Neural progenitor cell (in vitro differentiated cells): ENCODE measurements at regions not wholly inside any gene's neighbourhood (a gene's known extent, or its start where the extent isn't known, plus 50 kb on each side); places are given as distances from the start of the nearest gene placed in this dataset.

Experiments used
- DNase-seq: peaks from one replicate; pipeline ENCODE4 v3.0.0-alpha.2; 2016; ENCODE audit warnings: low spot score
- H2AFZ ChIP-seq: fragments of 200-600 bp; sonication (generic); replicated peaks from 2 replicates; pipeline ENCODE4 v1.6.1; 2016; ENCODE audit warnings: antibody characterized with exemption
- H3F3A ChIP-seq: fragments of 200-600 bp; sonication (generic); 2 replicates; pipeline ENCODE4 v1.6.1; 2016; ENCODE audit warnings: antibody characterized with exemption, low read depth
- H3K27ac ChIP-seq: fragments of 200-600 bp; sonication (generic); 2 replicates; pipeline ENCODE4 v1.5.1; 2016; ENCODE audit warnings: mild to moderate bottlenecking
- H3K27me3 ChIP-seq: fragments of 200-600 bp; sonication (generic); 2 replicates; pipeline ENCODE4 v1.6.1; 2016; ENCODE audit warnings: mild to moderate bottlenecking, moderate library complexity
- H3K36me3 ChIP-seq: fragments of 200-600 bp; sonication (generic); 2 replicates; pipeline ENCODE4 v1.5.1; 2016
- H3K4me1 ChIP-seq: fragments of 200-600 bp; sonication (generic); 2 replicates; pipeline ENCODE4 v1.6.1; 2016; ENCODE audit warnings: mixed run types
- H3K4me2 ChIP-seq: fragments of 200-600 bp; sonication (generic); 2 replicates; pipeline ENCODE4 v1.6.1; 2016
- H3K4me3 ChIP-seq: fragments of 200-600 bp; sonication (generic); 2 replicates; pipeline ENCODE4 v1.5.1; 2016
- H3K79me2 ChIP-seq: fragments of 200-600 bp; sonication (generic); 2 replicates; pipeline ENCODE4 v1.6.1; 2016; ENCODE audit warnings: low read depth
- H3K9ac ChIP-seq: fragments of 200-600 bp; sonication (generic); 2 replicates; pipeline ENCODE4 v1.6.1; 2016
- H3K9me3 ChIP-seq: fragments of 200-600 bp; sonication (generic); 2 replicates; pipeline ENCODE4 v1.5.1; 2016; ENCODE audit warnings: low read depth
- H4K20me1 ChIP-seq: fragments of 200-600 bp; sonication (generic); 2 replicates; pipeline ENCODE4 v1.6.1; 2016; ENCODE audit warnings: low read depth
- H3K27ac Mint-ChIP-seq: 3 replicates; pipeline ENCODE4 v1.8.0; 2021; ENCODE audit warnings: mixed read lengths
- H3K27me3 Mint-ChIP-seq: 2 replicates; pipeline ENCODE4 v1.8.0; 2022; ENCODE audit warnings: low read depth, mild to moderate bottlenecking, inconsistent platforms, moderate library complexity, mixed read lengths; ENCODE audit not compliant: insufficient read depth
- H3K36me3 Mint-ChIP-seq: 3 replicates; pipeline ENCODE4 v1.8.0; 2021; ENCODE audit warnings: mixed read lengths
- H3K4me1 Mint-ChIP-seq: 3 replicates; pipeline ENCODE4 v1.8.0; 2021; ENCODE audit warnings: mixed read lengths
- H3K4me3 Mint-ChIP-seq: 3 replicates; pipeline ENCODE4 v1.8.0; 2021; ENCODE audit warnings: mild to moderate bottlenecking, moderate library complexity, mixed read lengths
- H3K9me3 Mint-ChIP-seq: 3 replicates; pipeline ENCODE4 v1.8.0; 2020; ENCODE audit warnings: mixed read lengths
- EZH2 ChIP-seq: fragments of 200-600 bp; sonication (generic); IDR thresholded peaks from 2 replicates; pipeline ENCODE4 v1.6.1; 2017; ENCODE audit warnings: antibody characterized with exemption, mild to moderate bottlenecking, moderate library complexity
- EZH2phosphoT487 ChIP-seq: fragments of 200-600 bp; sonication (generic); IDR thresholded peaks from 2 replicates; pipeline ENCODE4 v1.6.1; 2017; ENCODE audit warnings: antibody characterized with exemption
- TF ChIP-seq, protein P1 (sequence below): fragments of 200-600 bp; sonication (generic); IDR thresholded peaks from 2 replicates; pipeline ENCODE4 v1.5.1; 2017; ENCODE audit warnings: antibody characterized with exemption, mild to moderate bottlenecking

DNA sequence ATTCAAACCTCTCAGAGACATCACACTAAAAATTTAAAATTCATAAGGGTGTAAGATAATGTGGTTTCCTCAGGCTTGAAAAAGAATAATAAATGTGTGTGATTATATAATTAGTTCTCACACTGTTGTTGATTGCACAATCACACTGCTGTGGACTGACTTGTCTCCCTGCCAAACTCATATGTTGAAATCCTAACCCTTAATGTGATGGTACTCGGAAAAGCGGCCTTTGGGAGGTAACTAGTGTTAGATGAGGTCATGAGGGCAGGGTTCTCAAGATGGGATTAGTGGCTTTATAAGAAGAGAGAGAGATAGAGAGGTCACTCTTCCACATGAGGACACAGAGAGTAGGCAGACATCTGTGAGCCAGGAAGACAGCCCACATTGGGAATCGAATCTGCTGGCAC, 128.5 kb upstream of the COL1A2 start:
- Histone ChIP-seq H3K9ac (no peak overlapping the region), H3K9me3 (no peaks in the 10 kb centered on the region), H4K20me1 (no peaks in the 10 kb centered on the region), H3K27ac (no peak overlapping the region), H3K4me3 (no peak overlapping the region), H3K79me2 (no peaks in the 10 kb centered on the region), H2AFZ (no peak overlapping the region), H3F3A (no peaks in the 10 kb centered on the region), H3K27me3 (no peaks in the 10 kb centered on the region), H3K36me3 (no peaks in the 10 kb centered on the region), H3K4me1 (no peaks in the 10 kb centered on the region), H3K4me2 (no peak overlapping the region)
- peaks cover 11% of the 10 kb centered on the region for H3K4me1 Mint-ChIP-seq
- H3K4me3 Mint-ChIP-seq = no peak overlapping the region
- H3K27ac Mint-ChIP-seq = peak overlapping the region; percentile 59
- no peak for DNase-seq
- H3K9me3 Mint-ChIP-seq = no peaks in the 10 kb centered on the region
- H3K27me3 Mint-ChIP-seq = no peaks in the 10 kb centered on the region
- no peak for TF ChIP-seq EZH2phosphoT487
- TF ChIP-seq, protein P1, sequence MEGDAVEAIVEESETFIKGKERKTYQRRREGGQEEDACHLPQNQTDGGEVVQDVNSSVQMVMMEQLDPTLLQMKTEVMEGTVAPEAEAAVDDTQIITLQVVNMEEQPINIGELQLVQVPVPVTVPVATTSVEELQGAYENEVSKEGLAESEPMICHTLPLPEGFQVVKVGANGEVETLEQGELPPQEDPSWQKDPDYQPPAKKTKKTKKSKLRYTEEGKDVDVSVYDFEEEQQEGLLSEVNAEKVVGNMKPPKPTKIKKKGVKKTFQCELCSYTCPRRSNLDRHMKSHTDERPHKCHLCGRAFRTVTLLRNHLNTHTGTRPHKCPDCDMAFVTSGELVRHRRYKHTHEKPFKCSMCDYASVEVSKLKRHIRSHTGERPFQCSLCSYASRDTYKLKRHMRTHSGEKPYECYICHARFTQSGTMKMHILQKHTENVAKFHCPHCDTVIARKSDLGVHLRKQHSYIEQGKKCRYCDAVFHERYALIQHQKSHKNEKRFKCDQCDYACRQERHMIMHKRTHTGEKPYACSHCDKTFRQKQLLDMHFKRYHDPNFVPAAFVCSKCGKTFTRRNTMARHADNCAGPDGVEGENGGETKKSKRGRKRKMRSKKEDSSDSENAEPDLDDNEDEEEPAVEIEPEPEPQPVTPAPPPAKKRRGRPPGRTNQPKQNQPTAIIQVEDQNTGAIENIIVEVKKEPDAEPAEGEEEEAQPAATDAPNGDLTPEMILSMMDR = no peak
- TF ChIP-seq EZH2 = no peak
- H3K36me3 Mint-ChIP-seq = no peaks in the 10 kb centered on the region

DNA sequence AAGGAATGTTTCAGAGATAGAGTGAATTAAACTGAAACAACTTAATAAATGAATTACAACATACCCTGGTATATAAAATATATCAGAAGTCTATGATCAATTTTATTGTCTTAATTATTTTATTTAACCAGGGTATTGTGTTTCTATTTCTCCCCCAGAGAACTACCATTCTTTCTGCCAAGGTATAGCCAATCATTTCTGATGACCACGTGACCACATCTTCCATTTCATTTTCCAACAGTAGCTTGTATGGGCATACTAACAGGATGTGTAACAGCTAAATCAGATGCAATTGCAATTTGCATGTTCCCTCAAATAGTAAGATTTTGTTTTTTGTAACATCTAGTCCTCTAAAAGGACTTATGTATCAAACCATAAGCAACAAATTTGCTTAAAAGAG, 123.9 kb upstream of the COL1A2 start:
- Mint-ChIP-seq H3K4me1 (peaks cover 11% of the 10 kb centered on the region), H3K27me3 (no peaks in the 10 kb centered on the region), H3K27ac (no peak overlapping the region), H3K4me3 (no peak overlapping the region), H3K9me3 (peaks cover 3% of the 10 kb centered on the region), H3K36me3 (no peaks in the 10 kb centered on the region)
- Histone ChIP-seq H3K4me2 (no peak overlapping the region), H3K9me3 (no peaks in the 10 kb centered on the region), H3K4me1 (no peaks in the 10 kb centered on the region), H3F3A (no peaks in the 10 kb centered on the region), H3K79me2 (no peaks in the 10 kb centered on the region), H3K9ac (no peak overlapping the region), H3K4me3 (no peak overlapping the region), H4K20me1 (no peaks in the 10 kb centered on the region), H3K27ac (no peak overlapping the region), H2AFZ (no peak overlapping the region), H3K27me3 (no peaks in the 10 kb centered on the region), H3K36me3 (no peaks in the 10 kb centered on the region)
- TF ChIP-seq EZH2 (no peak), EZH2phosphoT487 (no peak)
- DNase-seq = no peak

GRCh38 chr7:94272821-94273583, 121.7 kb upstream of the COL1A2 start:
- Histone ChIP-seq H3K9me3 (no peaks in the 10 kb centered on the region), H3F3A (no peaks in the 10 kb centered on the region), H3K4me1 (no peaks in the 10 kb centered on the region), H2AFZ (no peak overlapping the region), H3K79me2 (no peaks in the 10 kb centered on the region), H3K4me3 (no peak overlapping the region), H4K20me1 (no peaks in the 10 kb centered on the region), H3K27ac (no peak overlapping the region), H3K27me3 (no peaks in the 10 kb centered on the region), H3K4me2 (no peak overlapping the region), H3K36me3 (no peaks in the 10 kb centered on the region), H3K9ac (no peak overlapping the region)
- no peak for DNase-seq
- Mint-ChIP-seq H3K27me3 (peaks cover 3% of the 10 kb centered on the region), H3K36me3 (no peaks in the 10 kb centered on the region), H3K4me3 (no peak overlapping the region), H3K27ac (no peak overlapping the region), H3K4me1 (peaks cover 16% of the 10 kb centered on the region), H3K9me3 (peaks cover 3% of the 10 kb centered on the region)
- no peak for TF ChIP-seq EZH2
- TF ChIP-seq EZH2phosphoT487 = no peak
- TF ChIP-seq, protein P1 = no peak

GRCh38 chr7:94274828-94275227, 119.9 kb upstream of the COL1A2 start:
- no peaks in the 10 kb centered on the region for H3K79me2 ChIP-seq
- H3K4me3 Mint-ChIP-seq = no peak overlapping the region
- H3K4me2 ChIP-seq = no peak overlapping the region
- no peaks in the 10 kb centered on the region for H4K20me1 ChIP-seq
- no peak for TF ChIP-seq EZH2phosphoT487
- TF ChIP-seq, protein P1 = no peak
- TF ChIP-seq EZH2 = no peak
- no peak overlapping the region for H3K27ac Mint-ChIP-seq
- no peaks in the 10 kb centered on the region for H3K4me1 ChIP-seq
- H3K4me3 ChIP-seq = no peak overlapping the region
- peaks cover 3% of the 10 kb centered on the region for H3K27me3 Mint-ChIP-seq
- H3K4me1 Mint-ChIP-seq = peaks cover 18% of the 10 kb centered on the region
- H3K36me3 Mint-ChIP-seq = no peaks in the 10 kb centered on the region
- H3K9me3 ChIP-seq = no peaks in the 10 kb centered on the region
- no peaks in the 10 kb centered on the region for H3K27me3 ChIP-seq
- peaks cover 5% of the 10 kb centered on the region for H3K9me3 Mint-ChIP-seq
- H3K27ac ChIP-seq = no peak overlapping the region
- no peak overlapping the region for H2AFZ ChIP-seq
- H3K9ac ChIP-seq = no peak overlapping the region
- DNase-seq = no peak
- H3K36me3 ChIP-seq = no peaks in the 10 kb centered on the region
- H3F3A ChIP-seq = no peaks in the 10 kb centered on the region
